CD4-positive, alpha-beta T cell (primary cell): ENCODE measurements at regions not wholly inside any gene's neighbourhood (a gene's known extent, or its start where the extent isn't known, plus 50 kb on each side); places are given as distances from the start of the nearest gene placed in this dataset.

ENCODE experiments used
- ATAC-seq: fragments of 200-7000 bp; cut with Tn5 transposase; one replicate; pipeline ENCODE4 v1.10.0; 2022; ENCODE audit warnings: mild to moderate bottlenecking; ENCODE audit not compliant: poor library complexity
- CTCF ChIA-PET: fragments of 350-600 bp; sonication (Branson Sonifier 250); formaldehyde crosslinking; loops from one replicate; lab custom pipeline; 2021; ENCODE audit warnings: antibody characterized with exemption, inconsistent platforms; lab: Charles Lee
- POLR2A ChIA-PET: fragments of 350-600 bp; sonication (Branson Sonifier 250); formaldehyde crosslinking; loops from one replicate; lab custom pipeline; 2021; ENCODE audit warnings: antibody characterized with exemption, inconsistent platforms; lab: Charles Lee
- DNase-seq, 14 experiments: peaks; one replicate each; pipeline ENCODE4 v3.0.0-alpha.2; 2013 to 2020; ENCODE audit warnings: mixed read lengths in 2 of 14
- H3K27ac ChIP-seq, 2 donors: one replicate each; pipeline versions ENCODE4 v1.5.1 to v1.7.0; 2013; ENCODE audit warnings: low read length in 2 of 2, low read depth in 1 of 2, mild to moderate bottlenecking in 1 of 2
- H3K27me3 ChIP-seq, 2 experiments: 1 replicate in 1 of 2; 2 replicates in 1 of 2; pipeline versions ENCODE4 v1.6.1 to v1.7.0; 2013; ENCODE audit warnings: low read length in 2 of 2, control low read depth in 1 of 2, mild to moderate bottlenecking in 1 of 2, moderate library complexity in 1 of 2; ENCODE audit not compliant: insufficient read depth in 2 of 2, control insufficient read depth in 1 of 2
- H3K36me3 ChIP-seq: one replicate; pipeline ENCODE4 v1.6.1; 2013; ENCODE audit warnings: low read length, control low read depth; ENCODE audit not compliant: insufficient read depth
- H3K4me1 ChIP-seq: one replicate; pipeline ENCODE4 v1.6.1; 2013; ENCODE audit warnings: low read length, control low read depth; ENCODE audit not compliant: insufficient read depth
- H3K4me3 ChIP-seq: one replicate; pipeline ENCODE4 v1.5.1; 2013; ENCODE audit warnings: mild to moderate bottlenecking, low read length, moderate library complexity
- H3K9me3 ChIP-seq, 2 experiments: 1 replicate in 1 of 2; 2 replicates in 1 of 2; pipeline versions ENCODE4 v1.6.1 to v1.7.0; 2013; ENCODE audit warnings: low read length in 2 of 2, mild to moderate bottlenecking in 2 of 2, control low read depth in 1 of 2, moderate library complexity in 1 of 2; ENCODE audit not compliant: control insufficient read depth in 1 of 2, insufficient read depth in 1 of 2
- H3K27ac Mint-ChIP-seq: one replicate; pipeline ENCODE4 v1.8.0; 2020; ENCODE audit warnings: mixed read lengths
- H3K27me3 Mint-ChIP-seq: one replicate; pipeline ENCODE4 v1.8.0; 2021; ENCODE audit warnings: mixed read lengths
- H3K36me3 Mint-ChIP-seq: one replicate; pipeline ENCODE4 v1.8.0; 2021; ENCODE audit warnings: low read depth, mixed read lengths
- H3K4me1 Mint-ChIP-seq: one replicate; pipeline ENCODE4 v1.8.0; 2021; ENCODE audit warnings: low read depth, mixed read lengths
- H3K4me3 Mint-ChIP-seq: one replicate; pipeline ENCODE4 v1.8.0; 2020; ENCODE audit warnings: mild to moderate bottlenecking, mixed read lengths
- H3K9me3 Mint-ChIP-seq: one replicate; pipeline ENCODE4 v1.8.0; 2020; ENCODE audit warnings: mixed read lengths
- CTCF ChIP-seq: fragments of 200-600 bp; IDR thresholded peaks from one replicate; pipeline ENCODE4 v1.8.0; 2022; ENCODE audit warnings: antibody characterized with exemption, mild to moderate bottlenecking
- intact Hi-C, 2 experiments: fragments of 100-400 bp; cut with DNase I in 1 of 2; cut with micrococcal nuclease in 1 of 2; formaldehyde crosslinking; loops; one replicate each; pipeline versions ENCODE4 v1.15.1 to v1.9.0; 2023 to 2025; cut with DNase I, micrococcal nuclease

- no peak for ATAC-seq
- Mint-ChIP-seq H3K36me3 (no peaks in the 10 kb centered on the region), H3K27ac (no peak overlapping the region), H3K4me1 (no peaks in the 10 kb centered on the region), H3K9me3 (no peaks in the 10 kb centered on the region), H3K27me3 (no peaks in the 10 kb centered on the region), H3K4me3 (no peak overlapping the region)
- Histone ChIP-seq H3K36me3 (no peaks in the 10 kb centered on the region), H3K9me3 (no peaks in the 10 kb centered on the region), H3K27me3 (no peaks in the 10 kb centered on the region), H3K4me1 (no peaks in the 10 kb centered on the region), H3K4me3 (no peak overlapping the region), H3K27ac (no peak overlapping the region)
- CTCF ChIA-PET = no interaction called here
- no peak for TF ChIP-seq CTCF
- no peak for DNase-seq
- POLR2A ChIA-PET = no interaction called here
- intact Hi-C loops = no loop called here
Measured at GRCh38 chr6:141303907-141304306, 828.8 kb upstream of the GJE1 start.

GRCh38 chr6:141301779-141302178 is 830.9 kb upstream of the GJE1 start:
- POLR2A ChIA-PET = no interaction called here
- H3K9me3 Mint-ChIP-seq = no peaks in the 10 kb centered on the region
- DNase-seq = no peak
- intact Hi-C loops = no loop called here
- no peak overlapping the region for H3K4me3 Mint-ChIP-seq
- H3K27ac Mint-ChIP-seq = no peak overlapping the region
- no peak overlapping the region for H3K27ac ChIP-seq
- no peaks in the 10 kb centered on the region for H3K27me3 Mint-ChIP-seq
- H3K4me1 Mint-ChIP-seq = no peaks in the 10 kb centered on the region
- H3K4me1 ChIP-seq = no peaks in the 10 kb centered on the region
- H3K27me3 ChIP-seq = no peaks in the 10 kb centered on the region
- no peaks in the 10 kb centered on the region for H3K36me3 ChIP-seq
- no peaks in the 10 kb centered on the region for H3K9me3 ChIP-seq
- H3K36me3 Mint-ChIP-seq = no peaks in the 10 kb centered on the region
- no peak for ATAC-seq
- no peak overlapping the region for H3K4me3 ChIP-seq
- CTCF ChIA-PET = no interaction called here
- no peak for TF ChIP-seq CTCF

GRCh38 chr6:141290941-141291721 is 841.6 kb upstream of the GJE1 start:
- Histone ChIP-seq H3K27me3 (no peaks in the 10 kb centered on the region), H3K36me3 (no peaks in the 10 kb centered on the region), H3K9me3 (peaks cover 5 to 9% of the 10 kb centered on the region in 2 experiments), H3K27ac (no peak overlapping the region), H3K4me3 (no peak overlapping the region), H3K4me1 (no peaks in the 10 kb centered on the region)
- no peak for DNase-seq
- Mint-ChIP-seq H3K27me3 (no peaks in the 10 kb centered on the region), H3K27ac (no peak overlapping the region), H3K9me3 (peaks cover 10% of the 10 kb centered on the region), H3K4me1 (no peaks in the 10 kb centered on the region), H3K4me3 (no peak overlapping the region), H3K36me3 (no peaks in the 10 kb centered on the region)
- intact Hi-C loops = no loop called here
- ATAC-seq = no peak
- POLR2A ChIA-PET = no interaction called here
- no peak for TF ChIP-seq CTCF
- CTCF ChIA-PET = no interaction called here
